ENCODE measurements at regions not wholly inside any gene's neighbourhood (a gene's known extent, or its start where the extent isn't known, plus 50 kb on each side); places are given as distances from the start of the nearest gene placed in this dataset.
"Not testable (repeated sequence)": the region's sequence is repeated elsewhere in the genome, so short reads cannot be mapped to it uniquely, and the experiment has no call there.

- DNase-seq = no peak
These were observed 278.3 kb downstream of the KCTD12 start for GRCh38 chr13:76607866-76608265.

- DNase-seq = no peak
These were observed 286.1 kb downstream of the KCTD12 start for GRCh38 chr13:76600081-76600480.

- no peak for DNase-seq
These were observed 288.3 kb downstream of the KCTD12 start for GRCh38 chr13:76597868-76598267.

- DNase-seq = no peak
These were observed 290.0 kb downstream of the KCTD12 start for GRCh38 chr13:76596216-76596615.

GRCh38 chr13:76594435-76594834 lies 291.8 kb downstream of the KCTD12 start:
- DNase-seq = no peak

GRCh38 chr13:76586842-76587241 lies 299.4 kb downstream of the KCTD12 start:
- DNase-seq = no peak

GRCh38 chr13:76579701-76580100 lies 306.5 kb downstream of the KCTD12 start:
- DNase-seq = no peak

- not testable (repeated sequence) for DNase-seq
These were observed 310.6 kb downstream of the KCTD12 start for GRCh38 chr13:76575634-76576033.

GRCh38 chr13:76570510-76570971 lies 315.7 kb downstream of the KCTD12 start:
- no peak for DNase-seq

GRCh38 chr13:76556627-76557026 lies 329.6 kb downstream of the KCTD12 start:
- no peak for DNase-seq

GRCh38 chr13:76552807-76553206 lies 333.4 kb downstream of the KCTD12 start:
- no peak for DNase-seq

GRCh38 chr13:76552041-76552772 lies 334.0 kb downstream of the KCTD12 start:
- no peak for DNase-seq

GRCh38 chr13:76542176-76542575 lies 344.0 kb downstream of the KCTD12 start:
- no peak for DNase-seq

GRCh38 chr13:76538004-76538403 lies 348.2 kb downstream of the KCTD12 start:
- no peak for DNase-seq

- no peak for DNase-seq
These were observed 353.0 kb downstream of the KCTD12 start for GRCh38 chr13:76533251-76533650.

- DNase-seq = no peak
These were observed 359.2 kb downstream of the KCTD12 start for GRCh38 chr13:76527041-76527440.

- no peak for DNase-seq
These were observed 362.4 kb downstream of the KCTD12 start for GRCh38 chr13:76523740-76524340.

GRCh38 chr13:76522083-76522755 lies 364.0 kb downstream of the KCTD12 start:
- no peak for DNase-seq

GRCh38 chr13:76519685-76520084 lies 366.5 kb downstream of the KCTD12 start:
- DNase-seq = no peak

- DNase-seq = no peak
These were observed 369.6 kb downstream of the KCTD12 start for GRCh38 chr13:76516586-76516985.

- no peak for DNase-seq
These were observed 370.2 kb downstream of the KCTD12 start for GRCh38 chr13:76516013-76516412.

GRCh38 chr13:76512721-76513145 lies 373.5 kb downstream of the KCTD12 start:
- DNase-seq = no peak

GRCh38 chr13:76505437-76505836 lies 380.8 kb downstream of the KCTD12 start:
- DNase-seq = no peak

GRCh38 chr13:76503766-76504165 lies 382.4 kb downstream of the KCTD12 start:
- DNase-seq = no peak

All from activated CD4-positive, alpha-beta T cell treated with anti-CD3 and anti-CD28 coated beads, Interleukin-2, amount 50 U/mL, for 48 hours (primary cell).